ENCODE measurements at regions not wholly inside any gene's neighbourhood (a gene's known extent, or its start where the extent isn't known, plus 50 kb on each side); places are given as distances from the start of the nearest gene placed in this dataset.

GRCh38 chr2:121887513-121888188 is 132.2 kb downstream of the TSN start:
- Histone ChIP-seq H3K9me3 (ENCODE audit: insufficient read depth in 2 of 2, low read depth in 1 of 2, low read length in 1 of 2) (no peaks in the 10 kb centered on the region), H2BK20ac (ENCODE audit: low read length) (no peak overlapping the region), H2BK12ac (ENCODE audit: low read depth, low read length) (peak overlapping the region; percentile 60; the same call in 1 of the 2 replicates), H3K23me2 (ENCODE audit: low read depth, low read length) (no peaks in the 10 kb centered on the region), H4K20me1 (replicated peaks in 1 of 2; ENCODE audit: control insufficient read depth in 1 of 2, insufficient read depth in 2 of 2, low read length in 2 of 2) (no peaks in the 10 kb centered on the region), H4K5ac (ENCODE audit: insufficient read length, low read depth, low read length) (no peak overlapping the region), H3K4me1 (replicated peaks in 1 of 4; ENCODE audit: control insufficient read depth in 3 of 4, insufficient read depth in 4 of 4, low read length in 3 of 4) (0 out of 7 replicates have a peak, but pooled peaks cover 0 to 3% (median 0%) of the 10 kb centered on the region in 4 experiments), H3K4ac (replicated peaks; ENCODE audit: insufficient read length, low read depth, low read length) (no peak overlapping the region), H2BK5ac (ENCODE audit: low read depth, low read length) (peak overlapping the region; percentile 81; the same call in 1 of the 2 replicates), H3K79me2 (ENCODE audit: control insufficient read depth in 1 of 2, insufficient read depth in 2 of 2, low read length in 2 of 2) (no peaks in the 10 kb centered on the region), H3K9ac (replicated peaks in 1 of 4; ENCODE audit: extremely low read depth in 1 of 4, low read depth in 3 of 4, low read length in 3 of 4) (no peak overlapping the region), H4K91ac (replicated peaks; ENCODE audit: insufficient read length, low read length) (no peak overlapping the region), H2AFZ (ENCODE audit: low read length) (0 out of 2 replicates have a peak overlapping the region, but pooled peaks have one; percentile 26), H4K8ac (ENCODE audit: extremely low read depth, insufficient read depth, low read length) (no peak overlapping the region), H3K56ac (replicated peaks; ENCODE audit: insufficient read length, low read depth, low read length) (no peak overlapping the region), H3K79me1 (ENCODE audit: low read depth, low read length) (no peaks in the 10 kb centered on the region), H3K4me3 (ENCODE audit: extremely low read depth in 1 of 4, insufficient read depth in 2 of 4, low read depth in 3 of 4, low read length in 4 of 4) (no peak overlapping the region), H3K4me2 (ENCODE audit: insufficient read depth in 1 of 2, low read depth in 2 of 2, low read length in 2 of 2) (no peak overlapping the region), H2BK120ac (replicated peaks; ENCODE audit: low read depth, low read length) (no peak overlapping the region), H3K23ac (ENCODE audit: insufficient read length) (no peak overlapping the region), H2AK5ac (ENCODE audit: low read depth, low read length) (no peak overlapping the region), H2BK15ac (ENCODE audit: low read length) (no peak overlapping the region; the same call in 1 of the 2 replicates), H3K27me3 (replicated peaks in 1 of 4; ENCODE audit: control insufficient read depth in 3 of 4, extremely low read depth in 1 of 4, insufficient read depth in 3 of 4, low read length in 3 of 4) (peaks cover 0 to 3% (median 1%) of the 10 kb centered on the region in 4 experiments; a peak in 3 of 7 replicates), H3K18ac (ENCODE audit: extremely low read depth, low read length) (no peak overlapping the region; the same call in 1 of the 2 replicates), H3K14ac (ENCODE audit: insufficient read length) (no peak overlapping the region), H3K27ac (ENCODE audit: low read depth, low read length) (no peak overlapping the region), H3K36me3 (ENCODE audit: control insufficient read depth in 2 of 4, insufficient read depth in 4 of 4, low read length in 3 of 4) (no peaks in the 10 kb centered on the region)
- DNase-seq (ENCODE audit: low read depth in 1 of 2, low spot score in 2 of 2) (no peak), FAIRE-seq (no peak)
- whole genome bisulfite sequencing, 2 experiments (ENCODE audit: extremely low coverage in 1 of 2, insufficient coverage in 1 of 2, insufficient read length in 1 of 2, insufficient replicate concordance in 2 of 2, low coverage in 1 of 2, low lambda C conversion rate in 2 of 2, missing lambda C conversion rate in 1 of 2) = 93% methylated on average over 16 of the region's 16 CpGs; no CpG with 5 or more reads in 1 of the 2 experiments
- POLR2A ChIA-PET (ENCODE audit: partially characterized antibody) = no interaction called here
- CTCF ChIA-PET (ENCODE audit: partially characterized antibody) = interaction anchor here (0.6 to 6.8 kb wide), 14 partner anchors 13 to 752 kb away, joined by 3 to 94 read pairs (median 4); no protein-coding TSS in a partner anchor
- no peak for TF ChIP-seq BCL11A (IDR thresholded peaks at IDR 0.05; ENCODE audit: low read depth in 2 of 2, low read length in 2 of 2)
- TF ChIP-seq CBX8 (IDR thresholded peaks at IDR 0.05; ENCODE audit: borderline replicate concordance, low read depth, low read length) = no peak
- TF ChIP-seq SIRT6 (IDR thresholded peaks at IDR 0.05; ENCODE audit: low read length) = no peak
- TF ChIP-seq CHD1 (IDR thresholded peaks at IDR 0.05; ENCODE audit: low read depth, low read length) = no peak
- TF ChIP-seq POLR2A (IDR thresholded peaks at IDR 0.05; ENCODE audit: control extremely low read depth in 1 of 2, low read depth in 2 of 2, low read length in 2 of 2) = no peak
- TF ChIP-seq KDM4A (IDR thresholded peaks at IDR 0.05; ENCODE audit: low read depth, low read length, severe bottlenecking) = no peak
- no peak for TF ChIP-seq RNF2 (IDR thresholded peaks at IDR 0.05; ENCODE audit: borderline replicate concordance, low read depth, low read length, missing control alignments, poor library complexity, severe bottlenecking)
- TF ChIP-seq, protein P1, sequence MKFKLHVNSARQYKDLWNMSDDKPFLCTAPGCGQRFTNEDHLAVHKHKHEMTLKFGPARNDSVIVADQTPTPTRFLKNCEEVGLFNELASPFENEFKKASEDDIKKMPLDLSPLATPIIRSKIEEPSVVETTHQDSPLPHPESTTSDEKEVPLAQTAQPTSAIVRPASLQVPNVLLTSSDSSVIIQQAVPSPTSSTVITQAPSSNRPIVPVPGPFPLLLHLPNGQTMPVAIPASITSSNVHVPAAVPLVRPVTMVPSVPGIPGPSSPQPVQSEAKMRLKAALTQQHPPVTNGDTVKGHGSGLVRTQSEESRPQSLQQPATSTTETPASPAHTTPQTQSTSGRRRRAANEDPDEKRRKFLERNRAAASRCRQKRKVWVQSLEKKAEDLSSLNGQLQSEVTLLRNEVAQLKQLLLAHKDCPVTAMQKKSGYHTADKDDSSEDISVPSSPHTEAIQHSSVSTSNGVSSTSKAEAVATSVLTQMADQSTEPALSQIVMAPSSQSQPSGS (IDR thresholded peaks at IDR 0.05; ENCODE audit: low read length) = no peak
- TF ChIP-seq CHD2 (IDR thresholded peaks at IDR 0.05; ENCODE audit: low read length) = no peak
- TF ChIP-seq TEAD4 (IDR thresholded peaks at IDR 0.05; ENCODE audit: low read depth, low read length) = no peak
- no peak for TF ChIP-seq SP4 (IDR thresholded peaks at IDR 0.05; ENCODE audit: low read length)
